H1 (cell line): ENCODE measurements at regions not wholly inside any gene's neighbourhood (a gene's known extent, or its start where the extent isn't known, plus 50 kb on each side); places are given as distances from the start of the nearest gene placed in this dataset.

ENCODE experiments used
- CTCF ChIA-PET: fragments of 300-600 bp; sonication (Branson Sonifier 250); formaldehyde crosslinking; loops from one replicate; lab custom pipeline; 2021; ENCODE audit not compliant: partially characterized antibody; lab: Charles Lee
- POLR2A ChIA-PET: fragments of 300-600 bp; sonication (Branson Sonifier 250); formaldehyde crosslinking; loops from one replicate; lab custom pipeline; 2021; ENCODE audit warnings: inconsistent platforms; ENCODE audit not compliant: partially characterized antibody; lab: Charles Lee
- DNase-seq, 2 experiments: peaks; one replicate each; pipeline versions ENCODE4 v3.0.0 to v3.0.0-alpha.2; 2010 to 2022; ENCODE audit warnings: low spot score in 2 of 2, low read depth in 1 of 2, mixed read lengths in 1 of 2
- FAIRE-seq: peaks from 2 replicates; lab custom pipeline; 2011; peaks lifted over from hg19 to GRCh38; lab: Jason Lieb, UNC
- H2AFZ ChIP-seq: 2 replicates; pipeline ENCODE4 v1.8.1; 2012; ENCODE audit warnings: low read length, inconsistent platforms
- H2AK5ac ChIP-seq: 2 replicates; pipeline ENCODE4 v1.6.1; 2013; ENCODE audit warnings: low read depth, low read length
- H2BK120ac ChIP-seq: replicated peaks from 2 replicates; pipeline ENCODE3; 2013; ENCODE audit warnings: low read depth, low read length, inconsistent platforms
- H2BK12ac ChIP-seq: 2 replicates; pipeline ENCODE4 v1.6.1; 2013; ENCODE audit warnings: low read depth, low read length
- H2BK15ac ChIP-seq: 2 replicates; pipeline ENCODE4 v1.6.1; 2013; ENCODE audit warnings: low read length
- H2BK20ac ChIP-seq: 2 replicates; pipeline ENCODE4 v1.6.1; 2013; ENCODE audit warnings: low read length
- H2BK5ac ChIP-seq: 2 replicates; pipeline ENCODE4 v1.6.1; 2013; ENCODE audit warnings: low read depth, low read length
- H3K14ac ChIP-seq: 2 replicates; pipeline ENCODE4 v1.6.1; 2013; ENCODE audit warnings: inconsistent platforms; ENCODE audit not compliant: insufficient read length
- H3K18ac ChIP-seq: 2 replicates; pipeline ENCODE4 v1.6.1; 2013; ENCODE audit warnings: low read length; ENCODE audit errors: extremely low read depth
- H3K23ac ChIP-seq: 2 replicates; pipeline ENCODE4 v1.6.1; 2013; ENCODE audit warnings: inconsistent platforms; ENCODE audit not compliant: insufficient read length
- H3K23me2 ChIP-seq: 2 replicates; pipeline ENCODE4 v1.6.1; 2013; ENCODE audit warnings: low read depth, low read length
- H3K27ac ChIP-seq: 2 replicates; pipeline ENCODE4 v1.6.1; 2011; ENCODE audit warnings: low read depth, low read length, inconsistent platforms
- H3K27me3 ChIP-seq, 4 experiments: replicated peaks in 1 of 4; 1 replicate in 1 of 4; 2 replicates in 3 of 4; pipeline versions ENCODE4 v1.6.1 to v1.8.1; 2011 to 2013; ENCODE audit warnings: low read length in 3 of 4, mild to moderate bottlenecking in 3 of 4, inconsistent platforms in 2 of 4, mixed read lengths in 2 of 4, moderate library complexity in 1 of 4; ENCODE audit not compliant: control insufficient read depth in 3 of 4, insufficient read depth in 3 of 4; ENCODE audit errors: extremely low read depth in 1 of 4
- H3K36me3 ChIP-seq, 4 experiments: 2 replicates each; pipeline versions ENCODE4 v1.6.1 to v1.8.1; 2011 to 2013; ENCODE audit warnings: mild to moderate bottlenecking in 4 of 4, low read length in 3 of 4, moderate library complexity in 2 of 4, control low read depth in 1 of 4, inconsistent platforms in 1 of 4; ENCODE audit not compliant: insufficient read depth in 4 of 4, control insufficient read depth in 2 of 4
- H3K4ac ChIP-seq: replicated peaks from 2 replicates; pipeline ENCODE3; 2013; ENCODE audit warnings: low read length, low read depth, mixed read lengths, inconsistent platforms; ENCODE audit not compliant: insufficient read length
- H3K4me1 ChIP-seq, 4 experiments: replicated peaks in 1 of 4; 1 replicate in 1 of 4; 2 replicates in 3 of 4; pipeline versions ENCODE4 v1.6.1 to v1.8.1; 2011 to 2013; ENCODE audit warnings: low read length in 3 of 4, inconsistent platforms in 2 of 4, mixed read lengths in 1 of 4; ENCODE audit not compliant: insufficient read depth in 4 of 4, control insufficient read depth in 3 of 4
- H3K4me2 ChIP-seq, 2 experiments: 2 replicates each; pipeline versions ENCODE4 v1.6.1 to v1.8.1; 2011 to 2013; ENCODE audit warnings: low read depth in 2 of 2, low read length in 2 of 2, control low read depth in 1 of 2, inconsistent platforms in 1 of 2, mild to moderate bottlenecking in 1 of 2; ENCODE audit not compliant: insufficient read depth in 1 of 2
- H3K4me3 ChIP-seq, 4 experiments: fragments of 200-600, 300-600 bp in 1 of 4; sonication (generic), shearing (Covaris generic), sonication (Bioruptor Twin) in 1 of 4; 2 replicates each; pipeline versions ENCODE4 v1.5.1 to v1.8.1; 2011 to 2016; ENCODE audit warnings: low read length in 4 of 4, low read depth in 3 of 4, control low read depth in 2 of 4, inconsistent platforms in 2 of 4, mild to moderate bottlenecking in 2 of 4, mixed read lengths in 1 of 4, moderate library complexity in 1 of 4; ENCODE audit not compliant: insufficient read depth in 2 of 4; ENCODE audit errors: extremely low read depth in 1 of 4
- H3K56ac ChIP-seq: replicated peaks from 2 replicates; pipeline ENCODE3; 2013; ENCODE audit warnings: low read depth, mild to moderate bottlenecking, mixed read lengths, low read length, inconsistent platforms; ENCODE audit not compliant: insufficient read length
- H3K79me1 ChIP-seq: 2 replicates; pipeline ENCODE4 v1.6.1; 2013; ENCODE audit warnings: low read depth, low read length, control low read depth
- H3K79me2 ChIP-seq, 2 experiments: 2 replicates each; pipeline versions ENCODE4 v1.6.1 to v1.8.1; 2012 to 2013; ENCODE audit warnings: low read length in 2 of 2, mild to moderate bottlenecking in 2 of 2, inconsistent platforms in 1 of 2; ENCODE audit not compliant: insufficient read depth in 2 of 2, control insufficient read depth in 1 of 2
- H3K9ac ChIP-seq, 4 experiments: replicated peaks in 1 of 4; 1 replicate in 1 of 4; 2 replicates in 3 of 4; pipeline versions ENCODE4 v1.6.1 to v1.8.1; 2011 to 2013; ENCODE audit warnings: low read depth in 3 of 4, low read length in 3 of 4, control low read depth in 2 of 4, mild to moderate bottlenecking in 2 of 4, moderate library complexity in 2 of 4, inconsistent platforms in 1 of 4; ENCODE audit errors: extremely low read depth in 1 of 4
- H3K9me3 ChIP-seq, 2 experiments: 2 replicates each; pipeline versions ENCODE4 v1.6.1 to v1.8.1; 2012 to 2013; ENCODE audit warnings: mild to moderate bottlenecking in 2 of 2, moderate library complexity in 2 of 2, control low read depth in 1 of 2, inconsistent platforms in 1 of 2, low read depth in 1 of 2, low read length in 1 of 2, mixed read lengths in 1 of 2; ENCODE audit not compliant: insufficient read depth in 2 of 2
- H4K20me1 ChIP-seq, 2 experiments: replicated peaks in 1 of 2; 2 replicates each; pipeline versions ENCODE3 to v1.8.1; 2011 to 2013; ENCODE audit warnings: inconsistent platforms in 2 of 2, low read length in 2 of 2, mild to moderate bottlenecking in 1 of 2; ENCODE audit not compliant: insufficient read depth in 2 of 2, control insufficient read depth in 1 of 2
- H4K5ac ChIP-seq: 2 replicates; pipeline ENCODE4 v1.6.1; 2013; ENCODE audit warnings: low read length, low read depth, mixed read lengths, inconsistent platforms; ENCODE audit not compliant: insufficient read length
- H4K8ac ChIP-seq: 2 replicates; pipeline ENCODE4 v1.8.0; 2013; ENCODE audit warnings: mild to moderate bottlenecking, moderate library complexity, low read length, inconsistent platforms; ENCODE audit not compliant: insufficient read depth; ENCODE audit errors: extremely low read depth
- H4K91ac ChIP-seq: replicated peaks from 2 replicates; pipeline ENCODE3; 2013; ENCODE audit warnings: low read length, mixed read lengths, inconsistent platforms; ENCODE audit not compliant: insufficient read length
- MAFK ChIP-seq: IDR thresholded peaks from 2 replicates; pipeline ENCODE4 v1.6.1; 2012; ENCODE audit warnings: low read depth, mild to moderate bottlenecking, improper control_type of control experiment, low read length
- SP4 ChIP-seq: IDR thresholded peaks from 2 replicates; pipeline ENCODE4 v1.6.1; 2012; ENCODE audit warnings: low read length, inconsistent platforms
- WGBS, 2 experiments: shearing (Covaris generic) in 1 of 2; methylation state at CpG; one replicate each; pipeline versions ENCODE4 v1.1.6 to v1.1.7; 2013 to 2015; ENCODE audit warnings: low lambda C conversion rate in 2 of 2, mixed read lengths in 2 of 2, inconsistent platforms in 1 of 2, low coverage in 1 of 2, missing lambda C conversion rate in 1 of 2; ENCODE audit not compliant: insufficient replicate concordance in 2 of 2, insufficient coverage in 1 of 2, insufficient read length in 1 of 2; ENCODE audit errors: extremely low coverage in 1 of 2, missing lambda C conversion rate in 1 of 2; 5-methylcytosine and 5-hydroxymethylcytosine counted together

DNA sequence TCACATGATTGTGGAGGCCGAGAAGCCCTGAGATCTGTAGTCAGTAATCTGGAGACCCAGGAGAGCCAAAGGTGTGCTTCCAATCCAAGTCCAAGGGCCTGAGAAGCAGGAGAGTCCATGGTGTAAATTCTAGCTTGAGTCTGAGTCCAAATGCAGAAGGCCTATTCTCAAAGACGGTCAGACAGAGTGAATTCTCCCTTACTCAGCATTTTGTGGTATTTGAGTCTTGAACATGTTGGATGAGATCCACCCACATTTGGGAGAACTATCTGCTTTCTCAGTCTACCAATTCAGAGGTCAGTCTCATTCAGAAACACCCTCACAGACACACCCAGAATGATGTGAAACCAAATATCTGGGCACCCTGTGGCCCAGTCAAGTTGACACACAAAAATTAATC is 128.8 kb upstream of the PTCH1 start:
- Histone ChIP-seq H3K4me1 (peaks cover 3 to 9% (median 7%) of the 10 kb centered on the region in 4 experiments; a peak in 6 of 7 replicates), H3K4me3 (no peak overlapping the region), H3K56ac (no peak overlapping the region), H3K23ac (no peak overlapping the region), H4K91ac (no peak overlapping the region), H4K8ac (no peak overlapping the region), H2BK120ac (no peak overlapping the region), H2BK20ac (no peak overlapping the region), H2BK5ac (no peak overlapping the region), H3K4me2 (no peak overlapping the region), H3K9ac (no peak overlapping the region), H4K20me1 (no peaks in the 10 kb centered on the region), H3K14ac (no peak overlapping the region), H2AK5ac (no peak overlapping the region), H3K9me3 (0 out of 4 replicates have a peak, but pooled peaks cover 0 to 2% of the 10 kb centered on the region in 2 experiments), H4K5ac (no peak overlapping the region), H3K4ac (no peak overlapping the region), H3K36me3 (no peaks in the 10 kb centered on the region), H3K23me2 (no peaks in the 10 kb centered on the region), H3K79me1 (no peaks in the 10 kb centered on the region), H2BK12ac (no peak overlapping the region), H3K79me2 (no peaks in the 10 kb centered on the region), H3K18ac (no peak overlapping the region), H3K27ac (no peak overlapping the region), H2AFZ (no peak overlapping the region), H3K27me3 (no peaks in the 10 kb centered on the region), H2BK15ac (no peak overlapping the region)
- CTCF ChIA-PET: no interaction called here
- no peak for DNase-seq
- TF ChIP-seq SP4 (no peak), MAFK (peak; percentile 61; the same call in 1 of the 2 replicates)
- WGBS, 2 experiments: 96% methylated on average over 2 of the region's 2 CpGs; no CpG with 5 or more reads in 1 of the 2 experiments
- POLR2A ChIA-PET: no interaction called here
- no peak for FAIRE-seq
